HG03135 (cell line): ENCODE measurements at regions not wholly inside any gene's neighbourhood (a gene's known extent, or its start where the extent isn't known, plus 50 kb on each side); places are given as distances from the start of the nearest gene placed in this dataset.

Source experiments
- ATAC-seq: cut with Tn5 transposase; IDR thresholded peaks from one replicate; pipeline ENCODE4 v1.9.1; 2021; ENCODE audit warnings: mild to moderate bottlenecking, moderate library complexity; ENCODE audit not compliant: unreplicated experiment

DNA sequence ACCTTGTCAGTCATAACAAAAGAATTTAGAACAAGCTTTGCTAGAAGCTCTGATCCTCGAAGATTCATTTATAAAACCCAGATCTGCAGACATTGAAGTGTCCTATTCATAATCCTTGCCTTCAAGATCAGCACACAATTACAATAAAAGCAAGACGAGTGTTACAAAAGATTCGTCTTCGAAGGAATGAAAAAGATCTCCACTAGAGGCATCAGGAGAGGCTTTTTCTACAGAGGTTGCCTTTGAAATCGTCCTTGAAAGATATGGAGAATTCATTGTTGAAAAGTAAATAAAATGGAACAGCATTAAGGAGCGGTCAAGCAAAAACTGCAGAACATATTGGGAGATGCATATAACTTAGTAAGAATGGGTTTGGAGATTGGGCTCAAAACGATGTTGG is 146.4 kb downstream of the BMP4 start:
- no peak for ATAC-seq

GRCh38 chr14:53808042-53808441 is 148.6 kb downstream of the BMP4 start:
- no peak for ATAC-seq

DNA sequence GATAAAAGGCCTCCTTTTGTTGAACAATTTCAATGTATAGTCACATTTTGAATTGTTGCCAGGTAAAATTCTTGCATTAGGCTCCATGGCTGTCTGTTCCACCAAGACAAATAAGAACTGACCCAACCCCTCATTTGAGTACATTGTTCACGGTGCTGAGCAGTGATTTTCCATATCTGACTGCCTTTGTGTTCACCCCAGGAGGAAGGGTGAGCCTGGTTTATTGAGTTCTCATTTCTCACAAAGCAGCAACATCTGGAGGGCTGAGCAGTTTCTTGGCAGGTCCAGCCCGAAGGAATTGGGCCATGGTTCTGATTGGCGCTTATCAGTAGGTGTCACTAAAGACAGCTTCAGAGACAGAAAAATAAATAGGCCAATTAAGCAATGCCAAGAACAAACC is 149.1 kb downstream of the BMP4 start:
- ATAC-seq = no peak

DNA sequence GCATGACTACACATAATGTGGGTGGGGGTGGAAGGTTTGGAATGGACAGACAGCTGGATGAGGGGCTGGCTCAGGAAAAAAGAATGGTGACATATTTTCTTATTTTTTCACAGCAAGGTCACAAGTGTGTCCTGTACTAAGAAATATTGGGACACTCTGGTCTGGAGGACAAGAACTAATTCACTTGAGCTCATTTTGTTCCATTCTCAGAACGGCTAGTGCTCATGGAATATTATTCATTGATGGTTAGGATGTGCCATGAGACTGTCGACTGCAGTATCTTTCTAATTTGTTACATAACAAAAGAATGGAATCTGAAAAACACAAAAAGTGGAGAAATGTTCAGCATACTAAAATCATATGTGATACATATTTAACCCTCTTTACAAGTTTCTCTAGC is 149.5 kb downstream of the BMP4 start:
- no peak for ATAC-seq

GRCh38 chr14:53796734-53797133 is 159.9 kb downstream of the BMP4 start:
- ATAC-seq = no peak

GRCh38 chr14:53793790-53794505 is 162.7 kb downstream of the BMP4 start:
- ATAC-seq = no peak

- ATAC-seq = no peak
Measured at GRCh38 chr14:53792909-53793308, 163.7 kb downstream of the BMP4 start.

GRCh38 chr14:53790731-53791500 is 165.7 kb downstream of the BMP4 start:
- ATAC-seq = no peak

GRCh38 chr14:53788566-53788965 is 168.1 kb downstream of the BMP4 start:
- no peak for ATAC-seq

GRCh38 chr14:53786045-53786444 is 170.6 kb downstream of the BMP4 start:
- no peak for ATAC-seq

GRCh38 chr14:53784688-53785087 is 171.9 kb downstream of the BMP4 start:
- ATAC-seq = no peak

- no peak for ATAC-seq
Measured at GRCh38 chr14:53783256-53783655, 173.4 kb downstream of the BMP4 start.

DNA sequence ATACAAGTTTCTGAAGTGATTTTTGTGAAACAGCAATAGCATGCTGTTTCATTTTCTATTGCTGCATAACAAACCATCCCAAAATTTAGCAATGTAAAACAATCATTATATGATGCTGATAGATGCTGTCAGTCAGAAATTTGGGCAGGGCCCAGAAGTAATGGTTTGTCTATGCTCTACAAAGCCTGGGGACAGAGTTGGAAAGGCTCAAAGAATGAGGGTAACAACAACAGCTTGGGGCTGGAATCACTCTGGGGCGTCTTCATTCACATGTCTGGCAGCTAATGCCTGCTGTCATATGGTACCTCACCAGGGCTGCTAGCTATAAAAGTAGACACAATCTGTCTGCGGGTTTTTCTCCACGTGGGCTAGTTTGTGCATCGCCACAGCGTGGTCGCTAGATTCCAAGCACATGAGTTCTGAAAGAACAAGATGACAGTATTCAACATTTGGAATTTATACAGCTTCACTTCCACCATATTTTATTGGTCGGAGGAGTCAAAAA is 176.5 kb downstream of the BMP4 start:
- ATAC-seq = no peak

GRCh38 chr14:53779301-53779700 is 177.3 kb downstream of the BMP4 start:
- no peak for ATAC-seq

DNA sequence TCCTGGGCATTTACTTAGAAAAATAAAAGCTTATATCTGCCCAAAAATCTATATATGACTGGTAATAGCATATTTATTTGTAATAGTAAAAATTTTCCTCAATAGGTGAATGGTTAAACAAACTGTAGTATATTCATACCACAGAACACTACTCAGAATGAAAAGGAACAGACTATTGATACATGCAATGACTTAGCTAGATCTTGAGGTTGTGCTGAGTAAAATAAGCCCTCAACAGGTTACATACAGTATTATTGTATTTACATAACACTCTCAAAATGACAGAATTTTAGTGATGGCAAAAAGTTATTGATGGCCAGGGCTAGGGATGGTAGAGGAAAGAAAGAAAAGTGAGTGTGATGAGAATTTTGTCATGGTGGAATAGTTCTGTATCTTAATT is 178.4 kb downstream of the BMP4 start:
- ATAC-seq = no peak

DNA sequence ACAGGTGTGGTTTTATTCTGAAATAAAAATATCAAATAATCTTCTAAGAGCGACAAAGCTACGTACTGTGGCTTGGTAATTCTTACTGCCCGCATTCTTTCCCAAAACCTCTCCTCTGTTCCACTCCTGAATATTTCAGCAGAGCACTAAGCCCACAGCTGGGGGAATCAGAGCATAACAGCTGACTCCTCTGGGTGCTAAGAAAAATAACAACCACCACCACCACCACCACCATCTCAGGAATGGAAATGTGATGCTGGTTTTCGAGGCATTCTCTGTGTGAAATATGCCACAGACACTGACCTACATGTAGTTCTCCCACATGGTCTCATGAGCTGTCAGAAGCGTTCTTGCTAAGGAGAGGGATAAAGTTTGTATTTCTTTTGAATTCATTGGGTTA is 183.7 kb downstream of the BMP4 start:
- no peak for ATAC-seq

- ATAC-seq = no peak
Measured at GRCh38 chr14:53767566-53767965, 189.1 kb downstream of the BMP4 start.

- no peak for ATAC-seq
Measured at GRCh38 chr14:53766601-53767000, 190.0 kb downstream of the BMP4 start.

GRCh38 chr14:53766106-53766505 is 190.5 kb downstream of the BMP4 start:
- ATAC-seq = no peak

DNA sequence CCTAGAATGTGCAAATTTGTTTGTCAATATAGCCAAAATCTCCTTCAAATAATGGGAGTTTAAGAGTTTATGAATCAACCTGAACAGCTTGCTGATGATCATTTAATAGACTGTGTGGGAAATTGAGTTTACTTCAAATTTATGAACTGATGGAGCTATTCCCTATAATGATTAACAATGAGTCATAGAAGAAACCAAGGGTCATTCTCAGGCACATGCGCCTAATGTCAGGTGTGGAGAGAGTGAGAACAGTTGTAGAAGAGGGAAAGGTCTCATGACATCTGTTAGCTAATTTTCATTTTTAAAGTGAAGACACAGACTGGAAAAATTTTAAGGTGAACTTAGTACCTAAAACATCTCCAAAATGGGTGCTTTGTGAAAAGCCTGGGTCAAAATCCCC is 191.8 kb downstream of the BMP4 start:
- no peak for ATAC-seq

DNA sequence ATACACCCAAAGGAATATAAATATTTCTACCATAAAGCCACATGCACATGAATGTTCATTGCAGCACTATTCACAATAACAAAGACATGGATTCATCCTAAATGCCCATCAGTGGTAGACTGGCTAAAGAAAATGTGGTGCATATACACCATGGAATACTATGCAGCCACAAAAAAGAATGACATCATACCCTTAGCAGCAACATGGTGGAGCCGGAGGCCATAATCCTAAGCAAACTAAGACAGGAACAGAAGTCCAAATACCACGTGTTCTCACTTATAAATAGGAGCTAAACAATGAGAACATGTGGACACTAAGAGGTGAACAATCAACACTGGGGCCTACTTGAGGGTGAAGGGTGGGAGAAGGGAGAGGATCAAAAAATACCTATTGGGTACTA is 198.5 kb downstream of the BMP4 start:
- ATAC-seq = no peak

- peak; percentile 51 for ATAC-seq
Measured at GRCh38 chr14:53757732-53758131, 198.9 kb downstream of the BMP4 start.
